HG03103 (cell line): ENCODE measurements at regions not wholly inside any gene's neighbourhood (a gene's known extent, or its start where the extent isn't known, plus 50 kb on each side); places are given as distances from the start of the nearest gene placed in this dataset.
"Not testable (repeated sequence)": the region's sequence is repeated elsewhere in the genome, so short reads cannot be mapped to it uniquely, and the experiment has no call there.

Experiments
- ATAC-seq: cut with Tn5 transposase; IDR thresholded peaks from one replicate; pipeline ENCODE4 v1.9.1; 2021; ENCODE audit warnings: low read depth; ENCODE audit not compliant: unreplicated experiment

- ATAC-seq, result not testable (repeated sequence)
Measured at GRCh38 chrX:140633105-140633504, 76.5 kb upstream of the LINC00632 start.

- ATAC-seq, result no peak
Measured at GRCh38 chrX:140608111-140608510, 101.4 kb upstream of the LINC00632 start.

- no peak for ATAC-seq
Measured at GRCh38 chrX:140602140-140602539, 97.3 kb upstream of the SOX3 start.

- ATAC-seq, result no peak
Measured at GRCh38 chrX:140599851-140600250, 95.0 kb upstream of the SOX3 start.

- ATAC-seq, result no peak
Measured at GRCh38 chrX:140589657-140590056, 84.8 kb upstream of the SOX3 start.

GRCh38 chrX:140586951-140587350, 82.1 kb upstream of the SOX3 start:
- ATAC-seq, result no peak

- ATAC-seq, result no peak
Measured at GRCh38 chrX:140580478-140580877, 75.6 kb upstream of the SOX3 start.

- peak; percentile 94 for ATAC-seq
Measured at GRCh38 chrX:140572724-140573123, 67.9 kb upstream of the SOX3 start.

GRCh38 chrX:140563893-140564292, 59.0 kb upstream of the SOX3 start:
- no peak for ATAC-seq
